Pancreas (tissue), 10 donors: ENCODE measurements at regions not wholly inside any gene's neighbourhood (a gene's known extent, or its start where the extent isn't known, plus 50 kb on each side); places are given as distances from the start of the nearest gene placed in this dataset.

Experiments
- ATAC-seq, 4 donors: fragments of 200-7000 bp; cut with Tn5 transposase; one replicate each; pipeline versions ENCODE4 v1.8.0 to v1.9.1; 2020; ENCODE audit warnings: mild to moderate bottlenecking in 4 of 4, moderate library complexity in 4 of 4
- DNase-seq, 6 donors: peaks; one replicate each; pipeline ENCODE4 v3.0.0-alpha.2; 2020
- FAIRE-seq: peaks from 2 replicates; lab custom pipeline; 2012; peaks lifted over from hg19 to GRCh38; lab: Jason Lieb, UNC
- H3K27ac ChIP-seq, 4 donors: fragments of 200-600 bp; sonication (generic); 1 replicate in 3 of 4; 2 replicates in 1 of 4; pipeline versions ENCODE4 v1.5.0 to v1.8.0; 2020
- H3K27me3 ChIP-seq, 4 donors: fragments of 200-600 bp; one replicate each; pipeline ENCODE4 v1.8.0; 2021
- H3K36me3 ChIP-seq, 3 donors: fragments of 200-600 bp; sonication (generic) in 1 of 3; one replicate each; pipeline versions ENCODE4 v1.5.0 to v1.8.0; 2020 to 2021
- H3K4me1 ChIP-seq, 3 donors: fragments of 200-600 bp; one replicate each; pipeline ENCODE4 v1.8.0; 2021
- H3K4me3 ChIP-seq, 4 donors: fragments of 200-600 bp; sonication (generic) in 2 of 4; one replicate each; pipeline versions ENCODE4 v1.5.0 to v1.8.0; 2020 to 2021
- H3K9me3 ChIP-seq, 4 donors: fragments of 200-600 bp; one replicate each; pipeline ENCODE4 v1.8.0; 2021
- WGBS, 2 donors: extraction: QIAGEN DNeasy Blood & Tissue Kit; methylation state at CpG; one replicate each; pipeline ENCODE4 v1.1.7; 2013; 5-methylcytosine and 5-hydroxymethylcytosine counted together
- intact Hi-C, 3 donors: fragments of 100-400 bp; cut with DNase I; formaldehyde crosslinking; loops; one replicate each; pipeline versions ENCODE4 v1.11.1 to v1.14.2; 2022
- TF ChIP-seq, protein P1 (sequence below), 4 donors: fragments of 200-600 bp; sonication (generic) in 3 of 4; IDR thresholded peaks; one replicate each; pipeline versions ENCODE4 v1.5.0 to v1.8.0; 2021; ENCODE audit warnings: antibody characterized with exemption in 4 of 4
- donor health status: healthy with polysubstance abuse.
- donor health status: DM: no; HTN: no; CAD: no; lungs with moderate emphysema.
- donor health status: DM: no; HTN: no; CAD: no.
- donor health status: control.
- donor health status: control.
- donor health status: Bipolar disorder and iron deficiency.
- donor health status: DM: yes; HTN: yes; CAD: no.
- donor health status: DM: no; HTN: no; CAD: no.
- donor health status: DM: no; HTN: no; CAD: no.
- donor health status: DM: yes; HTN: yes; CAD: no.

DNA sequence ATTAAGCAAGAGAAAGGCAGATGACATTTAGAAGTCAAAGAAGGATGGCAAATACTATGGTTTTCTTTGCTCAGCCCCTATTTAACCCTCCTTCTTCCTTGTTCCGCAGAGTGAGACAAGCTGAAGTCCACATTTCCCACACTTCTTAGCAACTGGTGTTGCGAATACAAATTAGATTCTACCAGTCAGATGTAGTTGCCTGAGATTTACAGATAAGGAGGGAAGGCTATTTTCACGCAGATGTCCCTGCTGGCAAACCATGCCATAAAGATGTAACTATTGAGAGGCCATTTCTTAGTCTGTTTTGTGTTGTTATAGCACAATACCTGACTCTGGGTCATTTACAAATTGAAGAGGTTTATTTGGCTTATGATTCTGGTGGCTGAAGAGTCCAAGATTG is 84.3 kb downstream of the ZC3H11B start:
- FAIRE-seq (no peak), ATAC-seq (no peak), DNase-seq (no peak)
- Histone ChIP-seq H3K36me3 (no peaks in the 10 kb centered on the region), H3K4me3 (no peak overlapping the region), H3K27me3 (no peaks in the 10 kb centered on the region), H3K9me3 (no peaks in the 10 kb centered on the region), H3K4me1 (no peaks in the 10 kb centered on the region), H3K27ac (no peak overlapping the region)
- intact Hi-C loops = no loop called here
- WGBS, 2 donors = 94 to 100% methylated on average over 3 of the region's 3 CpGs
- TF ChIP-seq, protein P1, sequence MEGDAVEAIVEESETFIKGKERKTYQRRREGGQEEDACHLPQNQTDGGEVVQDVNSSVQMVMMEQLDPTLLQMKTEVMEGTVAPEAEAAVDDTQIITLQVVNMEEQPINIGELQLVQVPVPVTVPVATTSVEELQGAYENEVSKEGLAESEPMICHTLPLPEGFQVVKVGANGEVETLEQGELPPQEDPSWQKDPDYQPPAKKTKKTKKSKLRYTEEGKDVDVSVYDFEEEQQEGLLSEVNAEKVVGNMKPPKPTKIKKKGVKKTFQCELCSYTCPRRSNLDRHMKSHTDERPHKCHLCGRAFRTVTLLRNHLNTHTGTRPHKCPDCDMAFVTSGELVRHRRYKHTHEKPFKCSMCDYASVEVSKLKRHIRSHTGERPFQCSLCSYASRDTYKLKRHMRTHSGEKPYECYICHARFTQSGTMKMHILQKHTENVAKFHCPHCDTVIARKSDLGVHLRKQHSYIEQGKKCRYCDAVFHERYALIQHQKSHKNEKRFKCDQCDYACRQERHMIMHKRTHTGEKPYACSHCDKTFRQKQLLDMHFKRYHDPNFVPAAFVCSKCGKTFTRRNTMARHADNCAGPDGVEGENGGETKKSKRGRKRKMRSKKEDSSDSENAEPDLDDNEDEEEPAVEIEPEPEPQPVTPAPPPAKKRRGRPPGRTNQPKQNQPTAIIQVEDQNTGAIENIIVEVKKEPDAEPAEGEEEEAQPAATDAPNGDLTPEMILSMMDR (IDR thresholded peaks at IDR 0.05) = no peak

DNA sequence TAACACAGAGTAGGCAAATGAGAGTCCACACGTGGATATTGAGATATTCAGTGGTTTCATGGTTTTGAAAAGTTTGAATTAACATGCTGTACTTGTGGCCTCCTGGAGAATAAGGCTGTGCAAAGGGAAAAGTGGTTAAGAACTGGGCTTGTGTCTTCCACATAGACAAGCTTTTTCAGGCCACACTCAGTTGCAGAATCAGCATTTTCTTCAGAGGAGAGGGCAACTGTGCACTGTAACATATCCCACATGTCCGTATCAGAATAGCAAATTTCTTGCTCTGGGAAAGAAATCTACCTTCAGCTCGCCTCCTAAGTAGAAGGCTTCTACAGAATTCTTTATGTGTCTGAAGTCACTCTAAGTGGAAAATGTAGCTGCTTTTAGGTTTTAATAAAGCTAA is 84.9 kb downstream of the ZC3H11B start:
- no peak overlapping the region for H3K27ac ChIP-seq
- H3K27me3 ChIP-seq = no peaks in the 10 kb centered on the region
- TF ChIP-seq, protein P1 (IDR thresholded peaks at IDR 0.05) = no peak
- H3K9me3 ChIP-seq = no peaks in the 10 kb centered on the region
- WGBS, 2 donors = 81 to 82% methylated on average over 3 of the region's 3 CpGs
- no peak overlapping the region for H3K4me3 ChIP-seq
- FAIRE-seq (no peak), DNase-seq (no peak), ATAC-seq (no peak)
- intact Hi-C loops = no loop called here
- H3K4me1 ChIP-seq = no peaks in the 10 kb centered on the region
- no peaks in the 10 kb centered on the region for H3K36me3 ChIP-seq

DNA sequence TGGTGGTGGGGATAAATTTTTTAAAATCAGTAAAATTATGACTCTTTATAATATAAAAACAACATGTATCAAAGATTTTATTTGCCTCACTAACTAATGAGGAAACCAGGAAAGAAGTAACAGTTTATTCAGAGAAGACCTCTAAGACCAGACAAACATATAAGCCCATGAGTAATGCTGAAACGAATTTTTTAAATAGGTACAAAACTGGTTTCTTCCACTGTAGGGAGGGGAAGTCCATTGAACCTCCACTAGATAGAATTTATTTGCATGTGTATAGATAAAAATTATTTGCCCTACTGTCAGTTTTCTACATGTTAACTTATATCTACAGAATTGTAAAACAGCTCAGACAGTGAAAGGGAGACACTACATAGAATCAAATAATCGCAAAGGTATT is 86.8 kb downstream of the ZC3H11B start:
- Histone ChIP-seq H3K27me3 (no peaks in the 10 kb centered on the region), H3K9me3 (no peaks in the 10 kb centered on the region), H3K36me3 (no peaks in the 10 kb centered on the region), H3K4me1 (no peaks in the 10 kb centered on the region), H3K27ac (no peak overlapping the region), H3K4me3 (no peak overlapping the region)
- TF ChIP-seq, protein P1 (IDR thresholded peaks at IDR 0.05) = no peak
- DNase-seq = no peak
- intact Hi-C loops = no loop called here
- no peak for ATAC-seq
- 81 to 86% methylated on average over 2 of the region's 2 CpGs for WGBS, 2 donors
- FAIRE-seq = no peak

DNA sequence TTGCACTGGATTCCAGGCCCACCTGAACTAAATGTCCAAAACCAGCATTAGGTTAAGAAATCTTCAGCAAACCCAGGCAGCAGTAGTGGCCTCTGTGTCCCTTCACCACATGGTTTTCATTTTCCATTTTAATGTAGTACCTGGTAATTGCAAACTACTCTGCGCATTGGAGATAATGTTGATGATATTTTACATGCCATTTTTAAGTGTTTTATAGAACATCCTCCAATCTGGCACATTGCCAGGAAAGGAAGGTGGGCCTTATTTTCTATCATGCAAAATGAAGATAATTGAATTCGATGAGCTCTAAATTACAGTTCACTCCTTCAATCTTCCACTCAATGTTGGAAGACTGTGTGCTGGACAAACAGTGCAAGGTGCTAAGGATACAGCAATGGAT is 89.5 kb downstream of the ZC3H11B start:
- intact Hi-C loops = no loop called here
- Histone ChIP-seq H3K27me3 (no peaks in the 10 kb centered on the region), H3K4me1 (no peaks in the 10 kb centered on the region), H3K27ac (no peak overlapping the region), H3K9me3 (no peaks in the 10 kb centered on the region), H3K4me3 (no peak overlapping the region), H3K36me3 (no peaks in the 10 kb centered on the region)
- ATAC-seq = no peak
- DNase-seq = no peak
- FAIRE-seq = no peak
- TF ChIP-seq, protein P1 (IDR thresholded peaks at IDR 0.05) = no peak
- 87 to 91% methylated on average over 2 of the region's 2 CpGs for WGBS, 2 donors

DNA sequence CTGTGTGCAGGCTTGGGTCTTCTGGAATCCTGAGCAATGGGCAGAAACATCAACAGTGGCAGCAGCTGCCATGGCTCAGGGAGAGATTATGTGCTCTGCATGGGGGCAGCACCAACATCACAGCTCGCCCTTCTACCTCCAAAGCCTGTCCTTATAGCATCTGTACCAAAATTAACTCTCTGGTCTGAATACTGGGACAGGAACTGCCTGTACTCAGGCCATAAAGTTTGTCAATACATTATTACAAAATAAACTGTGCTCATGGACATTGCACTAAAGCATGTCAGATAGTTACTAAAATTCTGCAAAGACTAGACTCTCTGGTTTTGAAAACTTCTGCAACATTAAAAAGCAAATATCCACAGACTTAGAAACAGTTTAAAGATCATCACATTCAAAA is 91.6 kb downstream of the ZC3H11B start:
- no peaks in the 10 kb centered on the region for H3K9me3 ChIP-seq
- intact Hi-C loops = no loop called here
- WGBS, 2 donors = 84 to 90% methylated on average over 1 of the region's 1 CpG
- no peaks in the 10 kb centered on the region for H3K27me3 ChIP-seq
- FAIRE-seq = no peak
- no peaks in the 10 kb centered on the region for H3K36me3 ChIP-seq
- no peak overlapping the region for H3K4me3 ChIP-seq
- no peak for ATAC-seq
- TF ChIP-seq, protein P1 (IDR thresholded peaks at IDR 0.05) = no peak
- H3K4me1 ChIP-seq = no peaks in the 10 kb centered on the region
- no peak overlapping the region for H3K27ac ChIP-seq
- DNase-seq = no peak
